Effector CD4-positive, alpha-beta T cell (primary cell): ENCODE measurements at regions not wholly inside any gene's neighbourhood (a gene's known extent, or its start where the extent isn't known, plus 50 kb on each side); places are given as distances from the start of the nearest gene placed in this dataset.
"Not testable (repeated sequence)": the region's sequence is repeated elsewhere in the genome, so short reads cannot be mapped to it uniquely, and the experiment has no call there.

Source experiments
- DNase-seq: peaks from one replicate; pipeline ENCODE4 v3.0.0-alpha.2; 2020

- no peak for DNase-seq
Measured at GRCh38 chr1:56099766-56100265, 479.5 kb downstream of the PLPP3 start.

GRCh38 chr1:56098946-56099345, 480.4 kb downstream of the PLPP3 start:
- no peak for DNase-seq

- DNase-seq = no peak
Measured at GRCh38 chr1:56097713-56098112, 481.6 kb downstream of the PLPP3 start.

- DNase-seq = no peak
Measured at GRCh38 chr1:56095696-56096665, 483.4 kb downstream of the PLPP3 start.

- no peak for DNase-seq
Measured at GRCh38 chr1:56094168-56094567, 485.2 kb downstream of the PLPP3 start.

GRCh38 chr1:56092684-56093570, 486.4 kb downstream of the PLPP3 start:
- no peak for DNase-seq

GRCh38 chr1:56089826-56090225, 489.5 kb downstream of the PLPP3 start:
- not testable (repeated sequence) for DNase-seq

- DNase-seq = no peak
Measured at GRCh38 chr1:56084246-56084645, 495.1 kb downstream of the PLPP3 start.

- DNase-seq = no peak
Measured at GRCh38 chr1:56081736-56082135, 497.6 kb downstream of the PLPP3 start.

GRCh38 chr1:56081173-56081572, 498.2 kb downstream of the PLPP3 start:
- no peak for DNase-seq

GRCh38 chr1:56080123-56080522, 499.2 kb downstream of the PLPP3 start:
- no peak for DNase-seq

- no peak for DNase-seq
Measured at GRCh38 chr1:56079391-56079790, 500.0 kb downstream of the PLPP3 start.

GRCh38 chr1:56077206-56077605, 502.2 kb downstream of the PLPP3 start:
- no peak for DNase-seq

GRCh38 chr1:56074007-56074651, 505.2 kb downstream of the PLPP3 start:
- no peak for DNase-seq

- DNase-seq = no peak
Measured at GRCh38 chr1:56073614-56074006, 505.8 kb downstream of the PLPP3 start.

GRCh38 chr1:56073206-56073605, 506.2 kb downstream of the PLPP3 start:
- no peak for DNase-seq

GRCh38 chr1:56072310-56072709, 507.1 kb downstream of the PLPP3 start:
- DNase-seq = no peak

GRCh38 chr1:56071351-56071750, 508.0 kb downstream of the PLPP3 start:
- DNase-seq = no peak

GRCh38 chr1:56070601-56071000, 508.8 kb downstream of the PLPP3 start:
- no peak for DNase-seq

GRCh38 chr1:56069824-56070223, 509.5 kb downstream of the PLPP3 start:
- DNase-seq = no peak

GRCh38 chr1:56068908-56069307, 510.5 kb downstream of the PLPP3 start:
- DNase-seq = no peak

GRCh38 chr1:56068210-56068609, 511.2 kb downstream of the PLPP3 start:
- no peak for DNase-seq

GRCh38 chr1:56065729-56066128, 513.6 kb downstream of the PLPP3 start:
- no peak for DNase-seq
